ENCODE measurements at regions not wholly inside any gene's neighbourhood (a gene's known extent, or its start where the extent isn't known, plus 50 kb on each side); places are given as distances from the start of the nearest gene placed in this dataset.
"Not testable (repeated sequence)": the region's sequence is repeated elsewhere in the genome, so short reads cannot be mapped to it uniquely, and the experiment has no call there.

DNA sequence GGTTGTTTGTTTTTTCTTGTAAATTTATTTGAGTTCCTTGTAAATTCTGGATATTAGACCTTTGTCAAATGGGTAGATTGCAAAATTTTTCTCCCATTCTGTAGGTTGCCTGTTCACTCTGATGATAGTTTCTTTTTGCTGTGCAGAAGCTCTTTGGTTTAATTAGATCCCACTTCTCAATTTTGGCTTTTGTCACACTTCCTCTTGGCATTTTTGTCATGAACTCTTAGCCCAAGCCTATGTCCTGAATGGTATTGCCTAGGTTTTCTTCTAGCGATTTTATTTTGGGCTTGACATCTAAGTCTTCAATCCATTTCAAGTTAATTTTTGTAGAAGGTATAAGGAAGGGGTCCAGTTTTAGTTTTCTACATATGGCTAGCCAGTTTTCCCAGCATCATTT, 82.8 kb upstream of the PHACTR1 start:
- not testable (repeated sequence) for DNase-seq

DNA sequence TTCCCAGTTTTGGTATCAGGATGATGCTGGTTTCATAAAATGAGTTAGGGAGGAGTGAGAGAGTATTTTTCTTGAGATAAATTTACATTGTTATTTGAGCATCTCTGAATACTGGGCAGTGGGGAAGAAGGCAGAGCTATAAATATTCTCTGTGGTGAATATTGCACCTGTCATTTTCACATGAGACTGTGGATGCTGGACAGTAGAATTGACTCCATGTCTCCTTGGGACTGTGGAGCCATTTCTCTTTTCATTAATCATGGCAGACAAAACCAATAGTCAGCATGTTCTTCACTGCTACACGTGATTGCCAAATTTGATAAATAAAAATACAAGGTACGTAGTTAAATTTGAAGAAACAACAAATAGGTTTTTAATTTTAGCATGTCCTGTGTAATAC, 81.2 kb upstream of the PHACTR1 start:
- no peak for DNase-seq

DNA sequence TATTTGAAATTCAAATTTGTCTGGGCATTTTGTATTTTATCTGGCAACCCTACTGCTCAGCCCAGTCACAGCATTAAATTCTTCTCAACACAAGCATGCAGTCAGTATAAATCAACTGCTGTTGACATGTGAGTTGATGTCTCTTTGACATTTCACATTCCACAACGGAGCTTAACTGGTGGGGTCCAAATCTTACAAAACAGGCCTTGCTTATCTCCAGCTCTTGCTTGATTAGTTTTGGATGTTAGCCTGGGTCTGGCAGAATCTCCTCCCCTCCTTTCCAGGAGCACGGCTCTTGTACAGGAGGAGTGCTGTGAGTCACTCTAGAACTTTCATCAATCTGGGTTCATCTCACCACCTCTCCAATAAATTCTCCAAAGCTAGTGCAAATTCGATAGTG, 80.8 kb upstream of the PHACTR1 start:
- no peak for DNase-seq

GRCh38 chr6:12636336-12636735, 80.2 kb upstream of the PHACTR1 start:
- no peak for DNase-seq

DNA sequence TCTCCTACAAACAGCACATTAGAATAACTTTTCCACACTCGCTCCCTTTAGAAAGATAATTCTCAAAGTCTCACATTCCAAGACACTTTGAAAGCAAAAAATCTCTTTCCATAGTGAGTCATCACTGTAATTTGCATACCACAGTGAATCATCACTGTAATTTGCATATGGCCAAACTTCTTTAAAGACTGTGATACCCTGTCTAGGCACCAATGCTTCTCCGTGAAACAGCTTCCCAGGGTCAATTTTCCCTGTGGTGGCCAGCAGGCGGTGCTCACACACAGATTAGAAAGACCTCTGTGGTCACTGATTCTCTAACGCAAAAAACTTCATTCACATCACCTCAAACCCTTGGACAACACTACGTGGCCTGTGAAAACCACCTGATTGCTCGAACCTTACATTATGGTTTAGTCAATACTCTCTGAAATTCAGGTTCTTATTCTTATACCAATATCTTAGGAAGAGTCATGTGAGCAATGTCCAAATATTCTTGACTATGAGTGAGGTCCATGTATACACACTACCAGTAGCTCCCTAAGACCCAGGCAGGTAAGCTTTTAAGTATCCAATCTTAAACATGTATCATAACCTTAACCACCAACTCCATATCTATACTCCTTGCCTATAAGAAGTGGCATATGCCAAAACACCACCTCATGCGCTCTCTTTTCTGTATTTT, 78.5 kb upstream of the PHACTR1 start:
- peak; percentile 52 for DNase-seq

DNA sequence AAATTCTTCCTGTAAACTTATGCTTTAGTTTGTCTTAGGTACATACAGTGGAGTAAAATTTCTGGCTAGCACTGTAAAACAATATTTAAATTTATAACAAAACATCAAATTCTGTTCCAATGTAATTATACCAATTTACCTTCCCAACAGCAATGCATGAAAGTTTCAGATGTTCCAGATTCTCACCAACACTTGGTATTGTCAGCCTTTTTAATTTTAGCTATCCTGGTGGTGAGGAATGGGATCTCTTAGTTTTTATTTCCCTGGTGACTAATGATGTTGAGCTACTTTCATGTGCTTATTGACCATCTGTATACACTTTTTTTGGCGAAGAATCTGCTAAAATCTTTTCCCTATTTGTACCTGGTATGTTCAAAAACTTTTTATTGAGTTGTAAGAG, 76.1 kb upstream of the PHACTR1 start:
- DNase-seq = no peak

- DNase-seq = not testable (repeated sequence)
Measured at GRCh38 chr6:12641785-12642184, 74.8 kb upstream of the PHACTR1 start.

DNA sequence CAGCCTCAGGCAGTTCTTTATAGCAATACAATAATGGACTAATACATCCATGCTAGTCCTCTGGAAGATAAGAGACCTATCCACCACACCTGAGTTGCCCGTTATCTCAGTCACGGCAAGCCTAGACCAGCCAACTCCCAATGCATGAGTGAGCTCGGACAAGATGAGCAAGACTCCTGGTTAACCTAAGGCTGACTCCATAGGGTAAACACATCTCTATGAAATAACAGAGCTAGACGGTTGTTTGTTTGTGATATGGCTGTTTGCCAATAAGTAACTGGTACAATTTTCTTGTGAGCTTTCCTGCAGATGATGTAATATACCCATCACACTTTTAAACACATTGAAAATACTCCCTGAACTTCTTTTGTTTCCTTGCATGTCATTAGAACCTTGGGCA, 70.6 kb upstream of the PHACTR1 start:
- DNase-seq = no peak

GRCh38 chr6:12648171-12648570, 68.4 kb upstream of the PHACTR1 start:
- DNase-seq = no peak

DNA sequence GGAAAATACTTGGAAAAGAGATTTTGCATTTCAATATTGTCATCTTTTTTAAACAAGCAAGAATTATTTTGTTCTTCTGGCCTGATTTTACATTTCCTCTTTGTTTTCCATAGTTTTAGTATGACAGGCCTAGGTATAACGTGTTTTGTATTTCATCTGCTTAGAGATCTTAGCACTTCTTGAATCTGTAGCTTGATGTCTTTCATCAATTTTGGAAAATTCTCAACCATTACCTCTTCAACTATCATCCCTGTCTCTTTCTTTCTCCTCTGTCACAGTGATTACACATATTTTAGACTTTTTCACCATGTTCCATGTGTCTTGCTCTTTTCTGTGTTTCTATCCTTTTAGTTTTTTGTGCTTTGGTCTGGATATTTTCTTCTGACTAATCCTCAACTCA, 67.2 kb upstream of the PHACTR1 start:
- no peak for DNase-seq

DNA sequence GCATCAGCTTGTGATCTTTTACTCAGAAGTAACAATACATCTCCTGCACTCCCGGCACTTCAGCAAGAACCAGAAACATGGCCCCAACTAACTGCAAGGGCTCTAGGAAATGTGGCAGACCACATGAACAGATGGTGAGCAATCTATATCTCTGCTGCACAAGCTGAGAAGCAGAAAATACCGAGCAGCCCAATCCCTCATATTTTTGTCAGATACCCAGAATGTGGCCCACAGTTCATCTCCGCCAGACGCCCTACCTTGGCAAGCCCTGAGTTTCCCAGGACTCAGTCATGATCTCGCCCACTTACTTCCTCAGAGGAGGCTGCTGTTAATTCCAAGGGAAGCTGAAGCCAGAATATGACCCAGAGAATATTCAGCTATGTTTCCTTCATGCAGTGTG, 63.1 kb upstream of the PHACTR1 start:
- DNase-seq = no peak

GRCh38 chr6:12654107-12654506, 62.5 kb upstream of the PHACTR1 start:
- DNase-seq = no peak

DNA sequence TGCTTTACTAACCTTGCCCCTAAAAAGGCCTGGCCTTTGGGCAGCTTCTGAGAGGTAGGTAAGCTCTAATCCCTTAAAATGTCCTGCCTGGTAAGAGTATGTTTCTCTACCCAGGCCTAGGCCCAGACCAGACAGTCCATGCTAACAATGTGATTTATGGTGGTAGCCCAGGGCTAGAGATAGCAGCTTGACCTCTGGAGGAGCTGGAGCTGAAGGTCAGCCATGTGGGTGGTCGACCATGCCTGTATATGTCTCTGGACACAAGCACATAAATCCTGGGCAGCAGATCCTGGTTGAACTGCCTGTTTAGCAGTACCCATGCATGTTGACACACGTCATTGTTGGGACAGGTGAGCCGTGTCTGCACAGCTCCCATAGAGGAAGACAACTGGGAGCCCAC, 62.1 kb upstream of the PHACTR1 start:
- DNase-seq = no peak

DNA sequence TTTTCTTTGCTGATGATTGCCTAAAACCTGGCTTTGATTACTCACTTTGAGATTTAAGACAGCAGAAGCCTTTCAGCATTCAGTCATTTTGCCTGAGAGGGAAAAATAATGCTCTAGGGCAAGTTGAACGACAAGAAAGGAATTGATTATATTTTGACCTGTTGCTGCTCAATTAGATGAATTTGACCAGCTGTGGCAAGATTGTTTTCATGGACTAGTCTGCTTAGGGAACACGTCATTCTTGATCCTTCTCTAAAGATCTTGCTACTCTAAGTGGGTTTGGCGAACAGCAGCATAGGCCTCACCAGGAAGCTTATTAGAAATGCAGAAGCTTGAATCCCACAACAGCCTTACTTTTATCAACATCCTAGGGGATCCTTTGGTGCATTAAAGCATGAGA, 59.7 kb upstream of the PHACTR1 start:
- no peak for DNase-seq

DNA sequence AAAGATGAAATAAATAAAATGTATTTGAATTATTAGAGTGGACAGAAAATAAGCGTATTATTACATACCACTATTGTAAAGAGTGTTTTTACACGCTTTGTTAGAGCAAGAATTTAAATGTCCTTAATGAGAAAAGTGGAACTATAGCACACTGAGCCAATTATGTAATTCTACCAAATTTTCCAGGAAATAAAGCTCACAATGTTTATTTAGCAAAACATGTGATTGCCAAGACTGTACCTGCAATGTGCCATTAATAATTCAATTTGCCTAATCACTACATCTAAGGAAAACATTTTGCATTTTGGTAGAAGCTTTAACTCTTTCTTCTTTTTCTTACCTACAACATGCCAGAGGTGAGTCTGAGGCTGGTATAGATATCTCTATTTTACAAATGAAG, 58.7 kb upstream of the PHACTR1 start:
- DNase-seq = no peak

DNA sequence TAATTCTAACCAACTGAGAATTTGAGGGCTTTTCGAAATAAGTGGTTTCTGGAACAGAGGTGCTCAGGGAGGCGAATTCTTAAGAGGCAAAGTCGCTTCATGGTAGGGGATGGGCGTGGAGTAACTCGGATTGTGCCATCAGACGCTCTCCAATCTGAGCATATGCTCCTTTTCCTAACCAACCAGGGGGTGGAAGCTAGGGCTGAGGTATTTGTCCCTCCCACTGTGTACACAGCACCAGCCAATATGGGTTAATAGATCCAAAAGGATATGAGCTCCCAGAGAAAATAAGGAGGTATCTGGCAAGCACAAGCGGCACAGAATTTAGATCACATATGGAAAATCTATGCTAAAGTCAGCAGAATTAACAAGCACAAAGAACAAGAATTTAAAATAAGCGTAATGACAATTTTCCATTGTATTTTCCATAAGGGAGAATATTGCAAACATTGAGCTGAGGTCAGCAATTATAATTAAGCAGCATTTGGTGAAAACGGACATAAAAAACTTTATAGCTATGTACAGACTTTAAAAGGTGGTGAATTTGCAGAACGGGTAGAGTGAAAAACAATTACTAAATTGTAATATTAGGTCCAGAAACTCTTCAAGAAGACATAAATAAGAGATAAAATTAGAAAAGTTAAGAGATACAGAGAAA, 55.0 kb upstream of the PHACTR1 start:
- DNase-seq = no peak
